ENCODE measurements at regions not wholly inside any gene's neighbourhood (a gene's known extent, or its start where the extent isn't known, plus 50 kb on each side); places are given as distances from the start of the nearest gene placed in this dataset.
"Not testable (repeated sequence)": the region's sequence is repeated elsewhere in the genome, so short reads cannot be mapped to it uniquely, and the experiment has no call there.

DNA sequence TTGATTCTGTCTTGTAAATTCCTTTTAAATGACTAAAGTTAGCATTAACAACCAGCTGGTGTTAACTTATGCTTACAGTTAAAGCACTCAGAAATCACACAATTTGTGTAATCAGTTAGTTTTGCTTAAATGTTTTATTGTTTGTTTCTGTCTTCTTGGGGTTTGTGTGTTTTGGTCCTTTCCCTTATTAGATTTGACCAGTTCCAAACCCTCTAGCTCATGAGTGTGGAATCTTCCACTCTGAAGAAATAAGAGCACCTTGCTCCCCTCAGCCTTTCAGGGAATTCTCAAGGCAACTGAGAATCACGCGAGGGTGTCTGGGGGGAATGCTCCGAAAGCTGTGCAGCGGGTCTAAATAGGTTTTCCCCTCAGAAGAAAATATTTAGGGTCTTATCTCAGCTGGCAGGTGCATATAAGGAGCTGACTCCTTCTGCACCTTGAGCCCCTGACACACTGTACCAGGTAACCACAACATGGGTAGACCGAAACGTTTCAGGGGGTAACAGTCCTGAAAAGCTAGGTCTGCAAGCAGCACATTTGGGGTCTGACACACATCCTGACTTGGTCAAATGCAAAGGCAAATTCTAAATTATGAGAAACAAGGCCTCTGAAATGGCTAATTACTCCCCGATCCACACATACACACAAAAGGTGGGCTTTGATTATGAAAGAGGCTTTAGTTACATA lies 188.1 kb upstream of the ETV3 start:
- DNase-seq (ENCODE audit: low read depth), result no peak

DNA sequence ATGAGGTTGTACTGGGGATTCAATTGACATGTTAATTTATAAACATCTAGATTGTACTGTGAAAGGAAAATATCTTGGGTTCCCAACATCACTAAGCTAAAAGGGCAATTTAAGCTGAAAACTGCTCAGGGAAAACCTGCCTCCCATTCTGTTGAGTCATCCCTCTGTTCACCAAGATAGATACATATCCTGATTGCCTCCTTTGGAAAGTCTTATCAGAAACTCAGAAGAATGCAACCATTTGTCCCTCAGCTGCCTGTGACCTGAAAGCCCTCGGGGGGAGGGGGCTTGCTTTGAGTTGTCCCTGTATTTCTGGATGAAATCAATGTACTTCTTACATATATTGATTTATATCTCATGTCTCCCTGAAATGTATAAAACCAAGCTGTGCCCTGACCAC lies 187.0 kb upstream of the ETV3 start:
- no peak for DNase-seq (ENCODE audit: low read depth)

DNA sequence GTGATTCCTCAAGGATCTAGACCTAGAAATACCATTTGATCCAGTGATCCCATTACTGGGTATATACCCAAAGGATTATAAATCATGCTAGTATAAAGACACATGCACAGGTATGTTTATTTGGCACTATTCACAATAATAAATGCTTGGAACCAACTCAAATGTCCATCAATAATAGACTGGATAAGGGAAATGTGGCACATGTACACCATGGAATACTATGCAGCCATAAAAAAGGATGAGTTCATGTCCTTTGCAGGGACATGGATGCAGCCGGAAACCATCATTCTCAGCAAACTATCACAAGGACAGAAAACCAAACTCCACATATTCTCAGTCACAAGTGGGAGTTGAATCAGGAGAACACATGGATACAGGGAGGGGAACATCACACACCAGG lies 183.8 kb upstream of the ETV3 start:
- not testable (repeated sequence) for DNase-seq (ENCODE audit: low read depth)

DNA sequence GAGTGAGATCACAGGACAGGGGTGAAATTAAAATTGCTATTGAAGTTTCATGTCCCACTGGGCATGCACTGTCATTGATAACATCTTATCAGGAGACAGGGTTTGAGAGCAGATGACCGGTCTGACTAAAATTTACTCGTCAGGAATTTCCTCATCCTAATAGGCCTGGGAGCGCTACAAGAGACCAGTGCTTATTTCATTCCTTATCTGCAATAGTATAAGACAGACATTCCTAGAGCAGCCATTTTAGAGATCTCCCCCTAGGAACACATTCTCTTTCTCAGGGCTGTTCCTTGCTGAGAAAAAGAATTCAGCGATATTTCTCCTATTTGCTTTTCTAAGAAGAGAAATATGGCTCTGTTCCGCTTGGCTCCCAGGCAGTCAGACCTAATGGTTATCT lies 181.4 kb upstream of the ETV3 start:
- DNase-seq (ENCODE audit: low read depth), result no peak

DNA sequence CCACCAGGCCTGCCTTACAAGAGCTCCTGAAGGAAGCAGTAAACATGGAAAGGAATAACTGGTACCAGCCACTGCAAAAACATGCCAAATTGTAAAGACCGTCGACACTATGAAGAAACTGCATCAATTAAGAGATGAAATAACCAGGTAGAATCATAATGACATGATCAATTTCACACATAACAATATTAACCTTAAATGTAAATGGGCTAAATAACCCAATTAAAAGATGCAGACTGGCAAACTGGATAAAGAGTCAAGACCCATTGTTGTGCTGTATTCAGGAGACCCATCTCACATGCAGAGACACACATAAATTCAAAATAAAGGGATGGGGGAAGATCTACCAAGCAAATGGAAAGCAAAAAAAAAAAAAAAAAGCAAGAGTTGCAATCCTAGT lies 179.0 kb upstream of the ETV3 start:
- DNase-seq (ENCODE audit: low read depth), result not testable (repeated sequence)

DNA sequence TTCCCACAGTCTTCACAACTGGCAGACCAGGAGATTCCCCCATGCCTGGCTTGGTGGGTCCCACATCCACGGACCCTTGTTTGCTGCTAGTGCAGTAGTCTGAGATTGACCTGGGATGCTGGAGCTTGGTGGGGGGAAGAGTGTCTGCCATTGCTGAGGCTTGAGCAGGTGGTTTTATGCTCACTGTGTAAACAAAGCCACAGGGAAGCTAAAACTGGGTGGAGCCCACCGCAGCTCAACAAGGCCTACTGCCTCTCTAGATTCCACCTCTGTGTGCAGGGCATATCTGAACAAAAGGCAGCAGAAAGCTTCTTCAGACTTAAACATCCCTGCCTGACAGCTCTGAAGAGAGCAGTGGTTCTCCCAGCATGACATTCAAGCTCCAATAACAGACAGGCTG lies 177.3 kb upstream of the ETV3 start:
- no peak for DNase-seq (ENCODE audit: low read depth)

DNA sequence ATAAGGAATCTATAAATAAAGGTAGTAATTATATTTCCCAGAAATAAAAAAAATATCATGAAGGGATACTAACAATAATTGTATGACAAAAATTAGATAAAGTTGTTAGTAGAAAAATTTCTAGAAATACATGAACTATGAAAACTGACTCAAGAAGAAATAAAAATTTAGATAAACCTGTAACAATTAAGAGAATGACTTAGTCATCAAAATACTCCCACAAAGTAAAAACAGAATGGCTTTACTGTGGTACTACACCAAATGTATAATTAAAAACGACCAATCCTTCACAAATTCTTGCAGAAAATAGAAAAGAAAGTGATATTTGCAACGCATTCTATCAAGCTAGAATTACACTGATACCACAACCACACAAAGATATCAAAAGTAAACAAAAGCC lies 176.2 kb upstream of the ETV3 start:
- DNase-seq (ENCODE audit: low read depth), result no peak

DNA sequence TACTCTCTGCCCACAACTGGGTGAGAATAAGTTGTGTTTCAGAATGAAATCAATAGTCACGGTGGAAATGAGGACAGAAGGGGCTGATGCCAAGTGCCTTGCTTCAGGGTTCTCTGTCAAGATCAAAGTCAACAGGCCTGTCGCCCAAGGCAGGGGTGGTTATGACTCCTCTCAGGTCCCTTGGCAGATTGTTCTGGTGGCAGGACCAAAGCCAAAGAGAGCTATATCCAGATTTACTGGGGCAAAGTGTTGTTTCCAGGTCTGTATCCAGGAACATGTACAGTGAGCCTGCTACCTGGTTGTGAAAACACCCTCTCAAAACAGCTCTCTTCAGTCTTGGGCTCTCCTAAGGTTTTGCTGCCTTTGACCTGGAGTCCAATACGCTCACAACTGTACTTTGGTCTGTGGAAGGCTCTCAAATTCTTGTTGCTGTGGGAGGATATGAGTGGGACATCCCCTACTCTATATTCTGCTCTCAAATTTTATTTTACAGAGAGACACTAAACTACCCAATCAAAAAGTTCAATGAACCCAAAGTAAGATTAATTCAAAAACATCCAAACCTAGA lies 175.1 kb upstream of the ETV3 start:
- DNase-seq (ENCODE audit: low read depth), result no peak

DNA sequence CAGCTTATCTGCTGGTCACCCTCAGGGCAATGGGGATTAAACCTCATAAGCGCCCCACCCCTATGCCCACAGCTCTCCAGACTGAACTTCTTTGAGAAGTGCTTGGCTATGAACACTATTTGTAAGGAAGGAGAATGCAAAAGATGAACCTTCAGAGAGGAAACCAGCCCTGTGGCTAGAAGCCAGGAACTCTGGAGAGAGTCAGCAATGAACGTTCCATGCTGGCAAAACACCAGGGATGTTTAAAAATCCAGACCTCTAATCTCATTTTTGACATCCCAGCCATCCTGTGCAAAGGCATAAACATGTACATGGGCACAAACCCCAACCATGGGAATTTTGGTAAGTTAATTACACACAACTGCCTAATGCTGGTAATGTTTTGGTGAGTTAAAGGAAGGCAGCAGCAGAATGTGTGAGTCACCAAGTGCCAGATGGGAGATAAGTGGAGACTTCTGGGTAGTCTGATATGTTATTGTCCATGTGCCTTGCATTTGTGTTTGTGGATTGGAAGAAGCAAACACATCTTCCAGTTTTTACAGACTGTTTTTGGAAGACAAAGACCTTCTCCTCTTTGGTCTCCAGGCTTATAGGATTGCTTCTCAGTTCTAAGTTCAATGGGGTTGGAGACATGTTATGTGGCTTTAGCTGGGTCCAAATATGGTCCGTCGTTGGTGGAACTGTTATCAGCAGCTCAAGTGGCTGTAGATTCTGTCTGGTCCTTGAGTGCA lies 174.1 kb upstream of the ETV3 start:
- peak; percentile 1 for DNase-seq (ENCODE audit: low read depth)

DNA sequence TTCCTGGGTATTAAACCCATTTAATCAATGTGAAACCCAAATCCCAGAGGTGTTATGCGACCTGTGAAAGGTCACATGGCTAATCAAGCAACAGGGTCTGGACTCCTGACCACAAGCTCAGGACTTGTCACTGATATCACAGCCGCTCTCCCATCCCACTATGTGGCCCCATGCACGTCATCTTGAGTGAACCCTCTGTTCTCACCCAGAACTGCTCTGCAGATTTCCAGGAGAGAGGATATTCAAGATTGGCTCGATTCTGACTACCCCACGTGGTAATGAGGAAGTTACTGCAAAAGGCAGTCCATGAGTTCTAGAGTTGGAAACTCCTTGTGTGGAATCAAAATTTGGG lies 173.5 kb upstream of the ETV3 start:
- no peak for DNase-seq (ENCODE audit: low read depth)

DNA sequence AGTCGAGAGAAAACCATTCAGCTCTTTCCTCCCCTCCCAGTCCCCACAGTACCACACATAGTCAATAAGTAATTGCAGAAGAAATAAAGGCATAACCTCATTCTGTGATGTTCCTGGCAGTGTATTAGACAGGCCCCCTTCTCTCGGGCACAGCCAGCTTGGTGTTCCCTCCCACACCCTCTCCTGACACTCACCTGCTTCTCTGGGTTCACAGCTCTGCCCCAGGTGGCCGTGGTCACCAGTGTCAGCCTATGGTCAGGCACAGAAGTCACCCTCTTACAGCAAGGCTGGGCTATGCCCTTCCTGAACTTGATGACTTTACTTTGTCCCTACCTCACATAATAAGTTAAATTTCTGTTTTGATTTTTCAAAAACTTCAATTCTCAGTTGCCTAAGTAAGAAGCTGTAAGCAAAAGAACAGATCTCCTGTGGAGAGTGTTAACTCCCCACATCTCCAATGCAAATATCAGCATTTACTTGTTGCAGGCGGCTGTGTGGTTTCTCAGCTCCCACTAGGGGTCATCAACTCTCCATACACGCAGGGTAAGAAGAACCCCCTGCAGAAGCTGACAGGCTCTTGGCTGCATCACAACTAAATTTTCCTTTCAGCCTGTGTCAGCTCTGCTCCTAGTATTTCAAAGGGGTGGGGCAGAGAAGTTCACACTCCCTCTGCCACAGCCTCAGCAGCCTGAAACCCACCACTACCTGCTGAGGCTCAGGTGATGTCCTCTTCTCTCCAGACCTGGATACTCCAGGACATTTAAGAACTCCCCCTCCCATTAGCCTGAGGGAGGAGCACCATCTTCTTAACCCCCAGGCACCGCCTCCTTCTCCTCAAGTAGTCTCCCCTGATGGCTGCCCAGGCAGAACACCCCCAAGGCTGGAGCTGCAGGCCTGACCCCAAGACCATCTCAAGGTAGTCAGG lies 172.9 kb upstream of the ETV3 start:
- peak; percentile 6 for DNase-seq (ENCODE audit: low read depth)

DNA sequence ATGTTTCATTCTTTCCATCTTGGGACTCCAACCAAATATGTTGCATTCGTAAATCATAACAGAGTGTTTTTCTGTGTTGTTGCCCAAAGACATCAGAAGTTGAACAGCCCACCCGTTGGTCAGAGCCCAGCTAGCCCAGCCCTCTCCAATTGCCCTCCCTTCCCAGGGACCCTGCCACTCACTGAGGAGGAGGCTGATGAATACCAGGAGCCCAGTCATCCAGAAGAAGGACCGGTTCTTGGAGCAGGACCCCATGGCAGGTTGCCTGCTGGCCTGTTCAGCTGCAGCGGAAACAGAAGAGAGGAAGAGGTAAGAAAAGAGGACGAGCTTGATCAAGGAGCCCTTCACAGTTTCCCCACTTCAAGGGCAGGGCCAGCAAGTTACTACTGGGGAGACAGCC lies 172.2 kb upstream of the ETV3 start:
- DNase-seq (ENCODE audit: low read depth), result no peak

DNA sequence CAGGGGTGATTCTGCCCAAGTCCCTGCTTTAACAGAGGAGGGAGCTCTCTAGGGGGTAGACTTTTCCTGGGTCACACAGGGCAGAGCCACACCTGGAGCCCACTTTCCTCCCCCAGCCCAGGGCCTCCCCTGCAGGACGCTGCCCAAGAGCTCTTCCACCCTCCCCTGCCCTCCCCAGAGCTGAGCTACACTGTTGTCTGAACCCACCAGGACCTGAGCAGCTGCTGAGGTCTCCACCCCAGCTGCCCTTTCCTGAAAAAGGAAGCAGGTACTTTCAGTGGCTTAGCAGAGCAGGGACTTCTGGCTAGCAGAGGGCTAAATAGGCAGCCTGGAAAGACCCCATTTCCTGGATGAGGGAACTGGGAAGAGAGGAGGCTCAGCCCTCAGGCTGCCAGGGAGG lies 169.3 kb upstream of the ETV3 start:
- DNase-seq (ENCODE audit: low read depth), result no peak

DNA sequence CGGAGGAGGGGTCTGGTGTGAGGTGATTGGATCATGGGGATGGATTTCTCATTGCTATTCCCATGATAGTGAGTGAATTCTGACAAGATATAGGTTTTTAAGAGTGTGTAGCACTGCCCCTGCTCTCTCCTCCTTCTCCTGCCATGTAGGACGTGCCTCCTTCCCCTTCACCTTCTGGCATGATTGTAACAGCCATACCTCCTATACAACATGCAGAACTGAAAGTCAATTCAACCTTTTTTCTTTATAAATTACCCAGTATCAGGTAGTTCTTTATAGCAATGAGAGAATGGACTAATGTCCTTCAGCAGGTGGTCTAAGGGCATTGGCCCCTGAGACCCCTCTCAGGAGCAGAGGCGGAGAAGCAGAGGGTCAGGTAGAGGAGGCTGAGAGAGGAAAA lies 168.7 kb upstream of the ETV3 start:
- DNase-seq (ENCODE audit: low read depth), result no peak

DNA sequence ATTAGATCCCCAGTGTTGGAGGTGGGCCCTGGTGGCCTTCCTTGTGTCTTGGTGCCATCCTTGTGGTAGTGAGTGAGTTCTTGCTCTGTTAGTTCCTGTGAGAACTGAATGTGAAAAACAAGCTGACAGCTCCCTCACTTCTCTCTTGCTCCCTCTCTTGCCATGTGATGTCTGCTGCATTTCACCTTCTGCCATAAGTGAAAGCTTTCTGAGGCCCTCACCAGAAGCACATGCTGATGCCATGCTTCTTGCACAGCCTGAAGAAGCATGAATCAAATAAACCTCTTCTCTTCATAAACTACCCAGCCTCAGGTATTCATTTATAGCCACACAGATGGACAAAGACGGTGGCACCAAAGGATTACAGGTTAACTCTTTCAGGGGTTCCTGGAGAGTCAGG lies 166.1 kb upstream of the ETV3 start:
- no peak for DNase-seq (ENCODE audit: low read depth)

DNA sequence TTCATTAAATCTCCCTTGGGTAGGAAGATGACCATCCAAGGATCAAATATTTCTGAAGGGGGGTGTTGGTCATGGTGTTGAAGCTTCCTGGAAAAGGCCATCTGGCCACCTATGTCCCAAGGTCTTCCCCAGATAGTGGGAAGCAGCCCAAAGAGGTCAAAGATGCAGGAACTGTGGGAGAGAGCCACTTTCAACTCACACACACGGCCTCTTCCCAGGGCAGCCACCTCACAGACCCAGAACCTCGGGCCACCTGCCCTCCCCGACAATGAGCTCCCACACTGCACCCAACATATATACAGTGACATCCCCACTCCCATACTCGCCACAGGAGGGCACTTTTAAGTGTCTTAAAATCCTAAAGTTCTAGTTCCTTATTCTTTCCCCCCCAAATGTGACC lies 164.5 kb upstream of the ETV3 start:
- DNase-seq (ENCODE audit: low read depth), result no peak

DNA sequence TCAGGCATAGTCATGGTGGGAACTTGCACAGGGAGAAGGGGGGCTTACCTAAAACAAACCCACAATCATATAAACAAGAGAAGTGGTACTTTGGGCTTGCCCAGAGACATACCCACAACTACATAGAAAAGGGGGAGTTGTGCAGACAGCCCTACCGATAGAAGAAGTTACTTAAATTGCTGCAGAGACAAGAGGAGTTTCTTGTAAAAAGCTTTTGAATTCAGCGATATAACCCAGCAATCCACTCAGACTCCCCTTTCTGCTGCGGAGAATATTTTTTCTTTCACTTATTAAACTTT lies 164.0 kb upstream of the ETV3 start:
- no peak for DNase-seq (ENCODE audit: low read depth)

DNA sequence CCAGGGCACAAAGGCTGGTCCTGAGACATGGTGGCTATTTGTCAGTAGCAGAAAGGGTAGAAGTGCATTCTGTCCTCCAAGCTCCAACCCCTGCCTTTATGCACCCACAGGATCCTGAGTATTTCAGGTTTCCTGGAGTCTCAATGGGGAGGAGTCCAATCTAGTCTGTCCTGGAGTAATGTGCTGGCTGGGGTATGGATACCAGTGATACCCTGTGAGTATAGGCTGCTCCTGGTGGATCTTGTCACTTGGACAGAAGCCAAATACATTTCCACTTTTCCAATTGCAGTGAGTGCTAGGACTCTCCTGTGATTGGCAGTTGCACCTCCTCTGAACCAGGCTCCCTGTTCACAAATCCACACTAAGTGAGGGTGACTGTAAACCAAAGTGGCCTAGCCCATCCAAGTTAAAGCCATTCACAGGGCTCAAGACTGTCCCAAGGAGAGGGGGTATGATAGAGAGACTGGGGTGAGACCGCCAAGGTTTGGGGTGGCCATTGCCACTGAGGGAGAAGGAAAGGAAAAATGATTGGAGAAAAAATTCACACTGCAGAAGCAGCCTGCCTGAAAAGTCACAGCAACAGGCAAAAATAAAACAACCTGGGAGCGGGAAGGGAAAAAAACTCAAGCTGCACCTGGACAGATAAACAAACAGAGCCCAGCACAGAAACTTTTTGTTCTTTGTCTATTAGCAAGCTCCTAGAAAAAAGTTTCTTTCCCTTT lies 163.4 kb upstream of the ETV3 start:
- DNase-seq (ENCODE audit: low read depth), result no peak

DNA sequence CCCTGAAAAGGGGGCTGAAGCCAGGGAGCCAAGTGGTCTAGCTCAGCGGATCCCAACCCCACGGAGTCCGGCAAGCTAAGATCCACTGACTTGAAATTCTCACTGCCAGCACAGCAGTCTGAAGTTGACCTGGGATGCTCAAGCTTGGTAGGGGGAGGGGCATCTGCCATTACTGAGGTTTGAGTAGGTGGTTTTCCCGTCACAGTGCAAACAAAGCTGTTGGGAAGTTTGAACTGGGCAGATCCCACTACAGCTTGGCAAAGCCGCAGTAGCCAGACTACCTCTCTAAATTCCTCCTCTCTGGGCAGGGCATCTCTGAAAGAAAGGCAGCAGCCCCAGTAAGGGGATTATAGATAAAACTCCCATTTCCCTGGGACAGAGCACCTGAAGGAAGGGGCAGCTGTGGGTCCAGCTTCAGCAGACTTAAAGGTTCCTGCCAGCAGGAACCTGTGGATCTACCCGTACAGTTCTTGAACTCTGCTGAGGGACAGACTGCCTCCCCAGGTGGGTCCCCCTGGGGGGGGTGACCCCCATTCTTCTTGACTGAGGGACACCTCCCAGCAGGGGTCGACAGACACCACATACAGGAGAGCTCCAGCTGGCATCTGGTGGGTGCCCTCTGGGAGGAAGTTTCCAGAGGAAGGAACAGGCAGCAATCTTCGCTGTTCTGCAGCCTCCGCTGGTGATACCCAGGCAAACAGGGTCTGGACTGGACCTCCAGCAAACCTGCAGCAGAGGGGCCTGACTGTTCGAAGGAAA lies 156.4 kb upstream of the ETV3 start:
- DNase-seq (ENCODE audit: low read depth), result not testable (repeated sequence)

DNA sequence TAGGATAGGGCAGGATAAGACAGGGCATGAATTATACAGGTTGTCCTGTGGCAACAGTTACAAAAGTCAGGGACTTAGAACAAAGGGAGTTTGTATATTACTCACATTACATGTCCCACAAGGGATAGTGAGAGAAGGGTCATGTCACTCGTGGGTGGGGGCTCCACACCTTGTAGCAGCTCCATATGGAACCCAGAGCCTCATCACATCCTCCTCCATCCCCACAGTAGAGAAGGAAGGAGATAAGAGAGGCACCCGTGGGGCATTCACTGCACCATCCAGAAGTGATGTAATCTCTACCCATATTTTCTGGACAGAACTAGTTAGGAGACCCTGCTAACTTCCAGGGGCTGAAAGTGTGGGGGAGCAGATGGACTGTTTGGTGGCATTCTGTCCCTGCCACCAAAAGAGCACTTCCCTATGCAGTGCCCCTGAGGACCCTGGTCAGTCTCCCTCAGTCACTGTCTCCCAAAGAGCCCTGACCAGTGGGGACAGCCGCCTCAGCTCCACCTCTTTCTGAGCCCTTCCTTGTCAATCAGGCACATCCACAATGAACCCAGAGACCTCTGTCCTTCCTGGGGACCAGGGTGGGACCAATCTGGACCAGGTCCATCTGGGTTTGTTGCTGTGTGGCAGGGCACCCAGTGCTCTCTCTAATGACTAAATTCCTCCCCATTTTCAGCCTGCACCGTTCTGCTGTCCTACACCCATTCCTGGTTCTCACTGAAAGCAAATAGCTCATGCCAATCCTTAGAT lies 154.8 kb upstream of the ETV3 start:
- no peak for DNase-seq (ENCODE audit: low read depth)

DNA sequence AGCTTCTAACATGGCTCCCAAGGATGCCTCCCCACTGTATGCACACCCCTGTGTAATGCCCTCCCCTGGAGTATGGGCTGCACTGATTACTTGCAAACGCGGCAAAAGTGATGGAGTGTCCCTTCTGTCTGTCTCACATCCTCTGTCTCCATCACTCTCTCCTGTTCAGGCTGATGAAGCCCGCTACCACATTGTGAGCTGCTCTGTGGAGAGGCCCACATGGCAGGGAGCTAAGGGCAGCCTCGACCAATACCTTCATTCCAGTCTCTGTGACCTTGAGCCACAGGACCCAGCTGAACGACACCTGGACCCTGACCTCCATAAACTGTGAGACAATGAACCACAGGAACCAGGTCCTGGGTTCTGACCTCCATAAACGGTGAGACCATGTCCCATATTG lies 154.1 kb upstream of the ETV3 start:
- DNase-seq (ENCODE audit: low read depth), result no peak
